ENCODE measurements at regions not wholly inside any gene's neighbourhood (a gene's known extent, or its start where the extent isn't known, plus 50 kb on each side); places are given as distances from the start of the nearest gene placed in this dataset.

- no peak overlapping the region for H3K9ac ChIP-seq (ENCODE audit: insufficient read depth in 1 of 2, low read length in 2 of 2)
- no peaks in the 10 kb centered on the region for H3K4me1 ChIP-seq (ENCODE audit: control insufficient read depth in 5 of 5, insufficient read depth in 5 of 5, low read length in 5 of 5)
- no peak for DNase-seq
- H3K27me3 ChIP-seq (ENCODE audit: control insufficient read depth in 3 of 3, insufficient read depth in 3 of 3, low read length in 2 of 3) = peaks cover 0 to 20% (median 11%) of the 10 kb centered on the region in 3 donors
- H3K9me3 ChIP-seq (ENCODE audit: control insufficient read depth in 4 of 4, insufficient read depth in 3 of 4, low read length in 3 of 4) = peaks cover 0 to 5% (median 0%) of the 10 kb centered on the region in 4 donors
- no peaks in the 10 kb centered on the region for H3K36me3 ChIP-seq (ENCODE audit: control insufficient read depth in 4 of 4, insufficient read depth in 4 of 4, low read length in 4 of 4)
- no peak overlapping the region for H3K4me3 ChIP-seq
- no peak overlapping the region for H3K27ac ChIP-seq (ENCODE audit: low read depth in 1 of 2, low read length in 1 of 2)
- TF ChIP-seq CTCF (IDR thresholded peaks at IDR 0.05; ENCODE audit: control extremely low read depth, extremely low read depth) = no peak
- no peak for ATAC-seq (ENCODE audit: insufficient read depth, low FRiP score)
- WGBS, 2 donors = 81 to 95% methylated on average over 6 of the region's 6 CpGs
These were observed 52.7 kb upstream of the RAI2 start for GRCh38 chrX:17913801-17914200.
